HCT116 (cell line): ENCODE measurements at regions not wholly inside any gene's neighbourhood (a gene's known extent, or its start where the extent isn't known, plus 50 kb on each side); places are given as distances from the start of the nearest gene placed in this dataset.

Experiments used
- ATAC-seq: fragments of 200-7000 bp; cut with Tn5 transposase; 2 replicates; pipeline ENCODE4 v1.9.1; 2020; ENCODE audit warnings: mild to moderate bottlenecking, moderate library complexity
- BruUV-seq: library from RNA; stranded (reverse); fragments of 400-500 nt; replicated peaks from 2 replicates; lab custom pipeline; 2021; lab: Mats Ljungman, UMichigan
- CTCF ChIA-PET: fragments of 300-600 bp; sonication (Branson Sonifier 250); formaldehyde crosslinking; loops from one replicate; lab custom pipeline; 2021; ENCODE audit warnings: antibody characterized with exemption; lab: Charles Lee
- POLR2A ChIA-PET: fragments of 300-600, 350-600 bp; sonication (Branson Sonifier 250); formaldehyde crosslinking; loops from one replicate; lab custom pipeline; 2021; ENCODE audit warnings: antibody characterized with exemption; lab: Charles Lee
- RAD21 ChIA-PET, 2 experiments: fragments of 300-600 bp; sonication (Branson Sonifier 250); formaldehyde crosslinking; loops; one replicate each; lab custom pipeline; 2023; ENCODE audit warnings: low total read pairs in 2 of 2; ENCODE audit not compliant: uncharacterized antibody in 2 of 2, unreplicated experiment in 2 of 2, low non-redundant PET in 1 of 2; lab: Charles Lee
- DNase-seq: peaks from one replicate; pipeline ENCODE4 v3.0.0-alpha.2; 2010; ENCODE audit warnings: low read depth, low spot score
- H2AFZ ChIP-seq: fragments of 200-600 bp; shearing (Covaris generic), sonication (generic); 2 replicates; pipeline ENCODE4 v1.6.1; 2017; ENCODE audit warnings: low read depth, mixed run types, mixed read lengths, antibody characterized with exemption, low read length; ENCODE audit not compliant: poor library complexity, severe bottlenecking
- H3K27ac ChIP-seq: 2 replicates; pipeline ENCODE4 v1.5.1; 2012; ENCODE audit warnings: low read depth, low read length
- H3K27me3 ChIP-seq: fragments of 200-600 bp; sonication (generic); 2 replicates; pipeline ENCODE4 v1.6.1; 2016; ENCODE audit warnings: mixed run types, low read length, mixed read lengths; ENCODE audit not compliant: insufficient read depth
- H3K36me3 ChIP-seq, 2 experiments: fragments of 200-500 bp in 1 of 2; fragments of 200-600 bp in 1 of 2; sonication (Bioruptor generic) in 1 of 2; sonication (generic) in 1 of 2; 2 replicates each; pipeline versions ENCODE4 v1.5.1 to v1.6.1; 2014 to 2016; ENCODE audit warnings: low read length in 2 of 2, inconsistent platforms in 1 of 2, mixed read lengths in 1 of 2, mixed run types in 1 of 2; ENCODE audit not compliant: insufficient read depth in 2 of 2, control insufficient read depth in 1 of 2
- H3K4me1 ChIP-seq, 2 experiments: fragments of 200-600 bp in 1 of 2; sonication (generic) in 1 of 2; 2 replicates each; pipeline versions ENCODE4 v1.5.1 to v1.6.1; 2012 to 2017; ENCODE audit warnings: low read length in 2 of 2, inconsistent platforms in 1 of 2, mild to moderate bottlenecking in 1 of 2, mixed read lengths in 1 of 2, mixed run types in 1 of 2, moderate library complexity in 1 of 2; ENCODE audit not compliant: insufficient read depth in 2 of 2, control insufficient read depth in 1 of 2
- H3K4me2 ChIP-seq: fragments of 200-600 bp; sonication (generic); 2 replicates; pipeline ENCODE4 v1.6.1; 2017; ENCODE audit warnings: mixed run types, low read length, mixed read lengths
- H3K4me3 ChIP-seq, 2 experiments: fragments of 200-600 bp in 1 of 2; sonication (generic) in 1 of 2; replicated peaks in 1 of 2; 2 replicates each; pipeline ENCODE4 v1.5.1; 2011 to 2016; ENCODE audit warnings: low read length in 2 of 2, control low read depth in 1 of 2, low read depth in 1 of 2, mild to moderate bottlenecking in 1 of 2, mixed read lengths in 1 of 2, mixed run types in 1 of 2
- H3K79me2 ChIP-seq: fragments of 200-600 bp; sonication (generic); 2 replicates; pipeline ENCODE4 v1.6.1; 2017; ENCODE audit warnings: mild to moderate bottlenecking, mixed run types, low read length, moderate library complexity, mixed read lengths; ENCODE audit not compliant: insufficient read depth
- H3K9ac ChIP-seq: fragments of 200-600 bp; sonication (generic); 2 replicates; pipeline ENCODE4 v1.6.1; 2016; ENCODE audit warnings: low read length, mixed read lengths
- H3K9me2 ChIP-seq: fragments of 200-600 bp; sonication (generic), shearing (Covaris generic); 2 replicates; pipeline ENCODE4 v1.6.1; 2017; ENCODE audit warnings: mixed run types, mild to moderate bottlenecking, moderate library complexity; ENCODE audit not compliant: insufficient read depth
- H3K9me3 ChIP-seq, 2 experiments: fragments of 200-500 bp in 1 of 2; fragments of 200-600 bp in 1 of 2; sonication (Bioruptor generic) in 1 of 2; sonication (generic) in 1 of 2; 2 replicates each; pipeline ENCODE4 v1.6.1; 2014 to 2017; ENCODE audit warnings: low read length in 2 of 2, mixed read lengths in 2 of 2, inconsistent platforms in 1 of 2, low read depth in 1 of 2, mild to moderate bottlenecking in 1 of 2, mixed run types in 1 of 2, moderate library complexity in 1 of 2; ENCODE audit not compliant: control insufficient read depth in 1 of 2, insufficient read depth in 1 of 2
- H4K20me1 ChIP-seq: fragments of 200-600 bp; sonication (generic), shearing (Covaris generic); 2 replicates; pipeline ENCODE4 v1.6.1; 2017; ENCODE audit warnings: mixed run types, mild to moderate bottlenecking, moderate library complexity; ENCODE audit not compliant: insufficient read depth
- ATF3 ChIP-seq: IDR thresholded peaks from 2 replicates; pipeline ENCODE4 v1.6.1; 2012
- CBX3 ChIP-seq: IDR thresholded peaks from 2 replicates; pipeline ENCODE4 v1.6.1; 2012; ENCODE audit warnings: low read depth
- CEBPB ChIP-seq: IDR thresholded peaks from 2 replicates; pipeline ENCODE4 v1.6.1; 2012; ENCODE audit warnings: low read depth
- EZH2 ChIP-seq: fragments of 200-600 bp; sonication (generic); IDR thresholded peaks from 2 replicates; pipeline ENCODE4 v1.6.1; 2017; ENCODE audit warnings: antibody characterized with exemption, mixed run types
- EZH2phosphoT487 ChIP-seq: fragments of 200-600 bp; IDR thresholded peaks from 2 replicates; pipeline ENCODE4 v1.6.1; 2018; ENCODE audit warnings: antibody characterized with exemption, borderline replicate concordance
- JUND ChIP-seq: IDR thresholded peaks from 2 replicates; pipeline ENCODE4 v1.6.1; 2012
- MAX ChIP-seq: IDR thresholded peaks from 2 replicates; pipeline ENCODE4 v1.6.1; 2012
- POLR2A ChIP-seq: IDR thresholded peaks from 2 replicates; pipeline ENCODE4 v1.7.0; 2011; ENCODE audit warnings: borderline replicate concordance; ENCODE audit not compliant: insufficient read depth, insufficient read length; ENCODE audit errors: extremely low read depth
- POLR2AphosphoS5 ChIP-seq: IDR thresholded peaks from 2 replicates; pipeline ENCODE4 v1.6.1; 2011; ENCODE audit warnings: mild to moderate bottlenecking, low read depth, low read length, moderate library complexity
- RAD21 ChIP-seq: IDR thresholded peaks from 2 replicates; pipeline ENCODE4 v1.6.1; 2012; ENCODE audit warnings: low read depth, mild to moderate bottlenecking
- SIN3A ChIP-seq: IDR thresholded peaks from 2 replicates; pipeline ENCODE4 v1.6.1; 2012; ENCODE audit warnings: low read depth
- SRF ChIP-seq: IDR thresholded peaks from 2 replicates; pipeline ENCODE4 v1.6.1; 2012; ENCODE audit warnings: low read depth
- TCF7L2 ChIP-seq: IDR thresholded peaks from 2 replicates; pipeline ENCODE4 v1.7.0; 2011; ENCODE audit warnings: borderline replicate concordance, inconsistent platforms; ENCODE audit not compliant: insufficient read depth, insufficient read length; ENCODE audit errors: extremely low read depth
- ZBTB33 ChIP-seq: IDR thresholded peaks from 2 replicates; pipeline ENCODE4 v1.6.1; 2011; ENCODE audit warnings: mild to moderate bottlenecking, low read length, moderate library complexity; ENCODE audit not compliant: insufficient replicate concordance; ENCODE audit errors: extremely low read depth
- intact Hi-C: fragments of 100-400 bp; cut with micrococcal nuclease; formaldehyde crosslinking; loops from 2 replicates; pipeline ENCODE4 v1.10.0; 2022
- TF ChIP-seq, protein P1 (sequence below): IDR thresholded peaks from 2 replicates; pipeline ENCODE4 v1.6.1; 2012; ENCODE audit warnings: low read depth
- TF ChIP-seq, protein P2 (sequence below), 3 experiments: fragments of 200-600 bp in 1 of 3; sonication (generic) in 1 of 3; IDR thresholded peaks in 2 of 3; conservative IDR thresholded peaks in 1 of 3; 2 replicates each; pipeline ENCODE4 v1.5.1; 2012 to 2017; ENCODE audit warnings: low read depth in 2 of 3, low read length in 2 of 3, antibody characterized with exemption in 1 of 3, borderline replicate concordance in 1 of 3, control low read depth in 1 of 3, mild to moderate bottlenecking in 1 of 3, mixed read lengths in 1 of 3, mixed run types in 1 of 3, moderate library complexity in 1 of 3; ENCODE audit not compliant: insufficient read depth in 1 of 3

DNA sequence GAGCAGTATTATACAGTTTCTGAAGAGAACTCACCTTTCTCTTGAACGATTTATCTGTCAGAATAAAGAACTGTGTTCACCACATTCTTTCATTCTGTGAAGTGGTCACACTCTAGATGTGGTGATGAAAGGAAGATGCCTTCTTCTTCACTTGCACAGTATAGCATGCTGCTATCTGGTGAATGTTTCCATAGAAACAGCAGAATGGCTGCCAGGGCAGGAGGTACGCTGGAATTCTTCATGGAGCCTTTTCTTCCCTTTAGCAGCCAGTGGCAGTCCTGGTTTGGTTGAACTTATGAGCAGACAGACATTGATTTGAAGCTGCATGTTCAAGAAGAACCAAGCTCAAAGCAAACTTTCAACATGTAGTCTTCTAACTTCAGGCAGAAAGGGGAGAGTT is 1157.9 kb upstream of the LRRTM1 start:
- Histone ChIP-seq H3K4me1 (no peaks in the 10 kb centered on the region), H3K27me3 (no peaks in the 10 kb centered on the region), H4K20me1 (no peaks in the 10 kb centered on the region), H2AFZ (no peak overlapping the region), H3K36me3 (no peaks in the 10 kb centered on the region), H3K9me2 (no peaks in the 10 kb centered on the region), H3K27ac (no peak overlapping the region), H3K9me3 (no peaks in the 10 kb centered on the region), H3K4me2 (no peak overlapping the region), H3K9ac (no peak overlapping the region), H3K4me3 (no peak overlapping the region), H3K79me2 (no peaks in the 10 kb centered on the region)
- ATAC-seq, result no peak
- ChIA-PET POLR2A (no interaction called here), CTCF (no interaction called here), RAD21 (no interaction called here)
- no peak for DNase-seq
- TF ChIP-seq JUND (no peak), POLR2AphosphoS5 (no peak), EZH2phosphoT487 (no peak), SRF (no peak), ATF3 (no peak), CEBPB (no peak), RAD21 (no peak), MAX (no peak), CBX3 (no peak), EZH2 (no peak), ZBTB33 (no peak), POLR2A (no peak), SIN3A (no peak), TCF7L2 (no peak)
- TF ChIP-seq, protein P1, sequence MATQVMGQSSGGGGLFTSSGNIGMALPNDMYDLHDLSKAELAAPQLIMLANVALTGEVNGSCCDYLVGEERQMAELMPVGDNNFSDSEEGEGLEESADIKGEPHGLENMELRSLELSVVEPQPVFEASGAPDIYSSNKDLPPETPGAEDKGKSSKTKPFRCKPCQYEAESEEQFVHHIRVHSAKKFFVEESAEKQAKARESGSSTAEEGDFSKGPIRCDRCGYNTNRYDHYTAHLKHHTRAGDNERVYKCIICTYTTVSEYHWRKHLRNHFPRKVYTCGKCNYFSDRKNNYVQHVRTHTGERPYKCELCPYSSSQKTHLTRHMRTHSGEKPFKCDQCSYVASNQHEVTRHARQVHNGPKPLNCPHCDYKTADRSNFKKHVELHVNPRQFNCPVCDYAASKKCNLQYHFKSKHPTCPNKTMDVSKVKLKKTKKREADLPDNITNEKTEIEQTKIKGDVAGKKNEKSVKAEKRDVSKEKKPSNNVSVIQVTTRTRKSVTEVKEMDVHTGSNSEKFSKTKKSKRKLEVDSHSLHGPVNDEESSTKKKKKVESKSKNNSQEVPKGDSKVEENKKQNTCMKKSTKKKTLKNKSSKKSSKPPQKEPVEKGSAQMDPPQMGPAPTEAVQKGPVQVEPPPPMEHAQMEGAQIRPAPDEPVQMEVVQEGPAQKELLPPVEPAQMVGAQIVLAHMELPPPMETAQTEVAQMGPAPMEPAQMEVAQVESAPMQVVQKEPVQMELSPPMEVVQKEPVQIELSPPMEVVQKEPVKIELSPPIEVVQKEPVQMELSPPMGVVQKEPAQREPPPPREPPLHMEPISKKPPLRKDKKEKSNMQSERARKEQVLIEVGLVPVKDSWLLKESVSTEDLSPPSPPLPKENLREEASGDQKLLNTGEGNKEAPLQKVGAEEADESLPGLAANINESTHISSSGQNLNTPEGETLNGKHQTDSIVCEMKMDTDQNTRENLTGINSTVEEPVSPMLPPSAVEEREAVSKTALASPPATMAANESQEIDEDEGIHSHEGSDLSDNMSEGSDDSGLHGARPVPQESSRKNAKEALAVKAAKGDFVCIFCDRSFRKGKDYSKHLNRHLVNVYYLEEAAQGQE, result no peak
- TF ChIP-seq, protein P2, sequence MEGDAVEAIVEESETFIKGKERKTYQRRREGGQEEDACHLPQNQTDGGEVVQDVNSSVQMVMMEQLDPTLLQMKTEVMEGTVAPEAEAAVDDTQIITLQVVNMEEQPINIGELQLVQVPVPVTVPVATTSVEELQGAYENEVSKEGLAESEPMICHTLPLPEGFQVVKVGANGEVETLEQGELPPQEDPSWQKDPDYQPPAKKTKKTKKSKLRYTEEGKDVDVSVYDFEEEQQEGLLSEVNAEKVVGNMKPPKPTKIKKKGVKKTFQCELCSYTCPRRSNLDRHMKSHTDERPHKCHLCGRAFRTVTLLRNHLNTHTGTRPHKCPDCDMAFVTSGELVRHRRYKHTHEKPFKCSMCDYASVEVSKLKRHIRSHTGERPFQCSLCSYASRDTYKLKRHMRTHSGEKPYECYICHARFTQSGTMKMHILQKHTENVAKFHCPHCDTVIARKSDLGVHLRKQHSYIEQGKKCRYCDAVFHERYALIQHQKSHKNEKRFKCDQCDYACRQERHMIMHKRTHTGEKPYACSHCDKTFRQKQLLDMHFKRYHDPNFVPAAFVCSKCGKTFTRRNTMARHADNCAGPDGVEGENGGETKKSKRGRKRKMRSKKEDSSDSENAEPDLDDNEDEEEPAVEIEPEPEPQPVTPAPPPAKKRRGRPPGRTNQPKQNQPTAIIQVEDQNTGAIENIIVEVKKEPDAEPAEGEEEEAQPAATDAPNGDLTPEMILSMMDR (IDR thresholded peaks at IDR 0.05 in 2 of 3, conservative IDR thresholded peaks at IDR 0.05 in 1 of 3; ENCODE audit: borderline replicate concordance in 1 of 3, insufficient read depth in 1 of 3, low read depth in 2 of 3, low read length in 2 of 3), result no peak
- intact Hi-C loops, result no loop called here
- no TSS peak for BruUV-seq
